HCT116 (cell line): ENCODE measurements at regions not wholly inside any gene's neighbourhood (a gene's known extent, or its start where the extent isn't known, plus 50 kb on each side); places are given as distances from the start of the nearest gene placed in this dataset.

Experiments
- ATAC-seq: fragments of 200-7000 bp; cut with Tn5 transposase; 2 replicates; pipeline ENCODE4 v1.9.1; 2020; ENCODE audit warnings: mild to moderate bottlenecking, moderate library complexity
- BruUV-seq: library from RNA; stranded (reverse); fragments of 400-500 nt; replicated peaks from 2 replicates; lab custom pipeline; 2021; lab: Mats Ljungman, UMichigan
- CTCF ChIA-PET: fragments of 300-600 bp; sonication (Branson Sonifier 250); formaldehyde crosslinking; loops from one replicate; lab custom pipeline; 2021; ENCODE audit warnings: antibody characterized with exemption; lab: Charles Lee
- POLR2A ChIA-PET: fragments of 300-600, 350-600 bp; sonication (Branson Sonifier 250); formaldehyde crosslinking; loops from one replicate; lab custom pipeline; 2021; ENCODE audit warnings: antibody characterized with exemption; lab: Charles Lee
- RAD21 ChIA-PET, 2 experiments: fragments of 300-600 bp; sonication (Branson Sonifier 250); formaldehyde crosslinking; loops; one replicate each; lab custom pipeline; 2023; ENCODE audit warnings: low total read pairs in 2 of 2; ENCODE audit not compliant: uncharacterized antibody in 2 of 2, unreplicated experiment in 2 of 2, low non-redundant PET in 1 of 2; lab: Charles Lee
- DNase-seq: peaks from one replicate; pipeline ENCODE4 v3.0.0-alpha.2; 2010; ENCODE audit warnings: low read depth, low spot score
- H2AFZ ChIP-seq: fragments of 200-600 bp; shearing (Covaris generic), sonication (generic); 2 replicates; pipeline ENCODE4 v1.6.1; 2017; ENCODE audit warnings: low read depth, mixed run types, mixed read lengths, antibody characterized with exemption, low read length; ENCODE audit not compliant: poor library complexity, severe bottlenecking
- H3K27ac ChIP-seq: 2 replicates; pipeline ENCODE4 v1.5.1; 2012; ENCODE audit warnings: low read depth, low read length
- H3K27me3 ChIP-seq: fragments of 200-600 bp; sonication (generic); 2 replicates; pipeline ENCODE4 v1.6.1; 2016; ENCODE audit warnings: mixed run types, low read length, mixed read lengths; ENCODE audit not compliant: insufficient read depth
- H3K36me3 ChIP-seq, 2 experiments: fragments of 200-500 bp in 1 of 2; fragments of 200-600 bp in 1 of 2; sonication (Bioruptor generic) in 1 of 2; sonication (generic) in 1 of 2; 2 replicates each; pipeline versions ENCODE4 v1.5.1 to v1.6.1; 2014 to 2016; ENCODE audit warnings: low read length in 2 of 2, inconsistent platforms in 1 of 2, mixed read lengths in 1 of 2, mixed run types in 1 of 2; ENCODE audit not compliant: insufficient read depth in 2 of 2, control insufficient read depth in 1 of 2
- H3K4me1 ChIP-seq, 2 experiments: fragments of 200-600 bp in 1 of 2; sonication (generic) in 1 of 2; 2 replicates each; pipeline versions ENCODE4 v1.5.1 to v1.6.1; 2012 to 2017; ENCODE audit warnings: low read length in 2 of 2, inconsistent platforms in 1 of 2, mild to moderate bottlenecking in 1 of 2, mixed read lengths in 1 of 2, mixed run types in 1 of 2, moderate library complexity in 1 of 2; ENCODE audit not compliant: insufficient read depth in 2 of 2, control insufficient read depth in 1 of 2
- H3K4me2 ChIP-seq: fragments of 200-600 bp; sonication (generic); 2 replicates; pipeline ENCODE4 v1.6.1; 2017; ENCODE audit warnings: mixed run types, low read length, mixed read lengths
- H3K4me3 ChIP-seq, 2 experiments: fragments of 200-600 bp in 1 of 2; sonication (generic) in 1 of 2; replicated peaks in 1 of 2; 2 replicates each; pipeline ENCODE4 v1.5.1; 2011 to 2016; ENCODE audit warnings: low read length in 2 of 2, control low read depth in 1 of 2, low read depth in 1 of 2, mild to moderate bottlenecking in 1 of 2, mixed read lengths in 1 of 2, mixed run types in 1 of 2
- H3K79me2 ChIP-seq: fragments of 200-600 bp; sonication (generic); 2 replicates; pipeline ENCODE4 v1.6.1; 2017; ENCODE audit warnings: mild to moderate bottlenecking, mixed run types, low read length, moderate library complexity, mixed read lengths; ENCODE audit not compliant: insufficient read depth
- H3K9ac ChIP-seq: fragments of 200-600 bp; sonication (generic); 2 replicates; pipeline ENCODE4 v1.6.1; 2016; ENCODE audit warnings: low read length, mixed read lengths
- H3K9me2 ChIP-seq: fragments of 200-600 bp; sonication (generic), shearing (Covaris generic); 2 replicates; pipeline ENCODE4 v1.6.1; 2017; ENCODE audit warnings: mixed run types, mild to moderate bottlenecking, moderate library complexity; ENCODE audit not compliant: insufficient read depth
- H3K9me3 ChIP-seq, 2 experiments: fragments of 200-500 bp in 1 of 2; fragments of 200-600 bp in 1 of 2; sonication (Bioruptor generic) in 1 of 2; sonication (generic) in 1 of 2; 2 replicates each; pipeline ENCODE4 v1.6.1; 2014 to 2017; ENCODE audit warnings: low read length in 2 of 2, mixed read lengths in 2 of 2, inconsistent platforms in 1 of 2, low read depth in 1 of 2, mild to moderate bottlenecking in 1 of 2, mixed run types in 1 of 2, moderate library complexity in 1 of 2; ENCODE audit not compliant: control insufficient read depth in 1 of 2, insufficient read depth in 1 of 2
- H4K20me1 ChIP-seq: fragments of 200-600 bp; sonication (generic), shearing (Covaris generic); 2 replicates; pipeline ENCODE4 v1.6.1; 2017; ENCODE audit warnings: mixed run types, mild to moderate bottlenecking, moderate library complexity; ENCODE audit not compliant: insufficient read depth
- EGR1 ChIP-seq: IDR thresholded peaks from 2 replicates; pipeline ENCODE4 v1.6.1; 2012; ENCODE audit warnings: low read depth
- ELF1 ChIP-seq: IDR thresholded peaks from 2 replicates; pipeline ENCODE4 v1.6.1; 2012; ENCODE audit warnings: low read depth, borderline replicate concordance
- EZH2 ChIP-seq: fragments of 200-600 bp; sonication (generic); IDR thresholded peaks from 2 replicates; pipeline ENCODE4 v1.6.1; 2017; ENCODE audit warnings: antibody characterized with exemption, mixed run types
- SP1 ChIP-seq: IDR thresholded peaks from 2 replicates; pipeline ENCODE4 v1.6.1; 2012; ENCODE audit warnings: low read depth
- SRF ChIP-seq: IDR thresholded peaks from 2 replicates; pipeline ENCODE4 v1.6.1; 2012; ENCODE audit warnings: low read depth
- TCF7L2 ChIP-seq: IDR thresholded peaks from 2 replicates; pipeline ENCODE4 v1.7.0; 2011; ENCODE audit warnings: borderline replicate concordance, inconsistent platforms; ENCODE audit not compliant: insufficient read depth, insufficient read length; ENCODE audit errors: extremely low read depth
- YY1 ChIP-seq: IDR thresholded peaks from 2 replicates; pipeline ENCODE4 v1.6.1; 2011; ENCODE audit warnings: low read length, low read depth, moderate library complexity, mild to moderate bottlenecking; ENCODE audit not compliant: insufficient replicate concordance; ENCODE audit errors: extremely low read depth
- ZNF274 ChIP-seq: fragments of 200-500 bp; sonication (Bioruptor generic); IDR thresholded peaks from 2 replicates; pipeline ENCODE4 v1.6.1; 2014; ENCODE audit warnings: mild to moderate bottlenecking, low read depth, low read length, inconsistent platforms
- intact Hi-C: fragments of 100-400 bp; cut with micrococcal nuclease; formaldehyde crosslinking; loops from 2 replicates; pipeline ENCODE4 v1.10.0; 2022
- TF ChIP-seq, protein P1 (sequence below), 3 experiments: fragments of 200-600 bp in 1 of 3; sonication (generic) in 1 of 3; IDR thresholded peaks in 2 of 3; conservative IDR thresholded peaks in 1 of 3; 2 replicates each; pipeline ENCODE4 v1.5.1; 2012 to 2017; ENCODE audit warnings: low read depth in 2 of 3, low read length in 2 of 3, antibody characterized with exemption in 1 of 3, borderline replicate concordance in 1 of 3, control low read depth in 1 of 3, mild to moderate bottlenecking in 1 of 3, mixed read lengths in 1 of 3, mixed run types in 1 of 3, moderate library complexity in 1 of 3; ENCODE audit not compliant: insufficient read depth in 1 of 3

DNA sequence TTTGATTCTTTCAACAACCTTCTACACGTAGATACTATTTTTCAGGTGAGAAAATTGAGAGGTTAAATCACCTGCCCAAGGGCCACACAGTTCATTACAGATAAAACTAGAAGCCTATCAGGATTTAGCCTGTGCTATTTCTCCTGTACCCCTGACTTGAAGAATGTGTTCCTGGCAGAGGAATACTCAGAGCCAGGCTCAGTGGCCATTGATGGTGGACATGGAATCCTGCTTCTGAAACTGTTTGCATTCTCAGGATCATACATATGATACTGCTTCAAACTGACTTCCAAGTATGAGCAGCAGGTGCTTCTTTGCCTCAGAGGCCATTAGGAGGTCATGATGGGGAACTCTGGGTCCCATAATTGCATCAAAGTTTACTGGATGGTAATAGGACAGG lies 348.6 kb downstream of the ADRA2A start:
- no peak overlapping the region for H2AFZ ChIP-seq
- H4K20me1 ChIP-seq = no peaks in the 10 kb centered on the region
- H3K9ac ChIP-seq = no peak overlapping the region
- CTCF ChIA-PET = no interaction called here
- no peak overlapping the region for H3K27ac ChIP-seq
- ATAC-seq (no peak), DNase-seq (no peak)
- no TSS peak for BruUV-seq
- H3K9me3 ChIP-seq = no peaks in the 10 kb centered on the region
- H3K36me3 ChIP-seq = no peaks in the 10 kb centered on the region
- no peaks in the 10 kb centered on the region for H3K9me2 ChIP-seq
- H3K27me3 ChIP-seq = no peaks in the 10 kb centered on the region; the same call in 1 of the 2 replicates
- no peak overlapping the region for H3K4me2 ChIP-seq
- RAD21 ChIA-PET = no interaction called here
- TF ChIP-seq SP1 = no peak
- no peak for TF ChIP-seq ZNF274
- no peak for TF ChIP-seq EZH2
- no peak for TF ChIP-seq TCF7L2
- TF ChIP-seq, protein P1, sequence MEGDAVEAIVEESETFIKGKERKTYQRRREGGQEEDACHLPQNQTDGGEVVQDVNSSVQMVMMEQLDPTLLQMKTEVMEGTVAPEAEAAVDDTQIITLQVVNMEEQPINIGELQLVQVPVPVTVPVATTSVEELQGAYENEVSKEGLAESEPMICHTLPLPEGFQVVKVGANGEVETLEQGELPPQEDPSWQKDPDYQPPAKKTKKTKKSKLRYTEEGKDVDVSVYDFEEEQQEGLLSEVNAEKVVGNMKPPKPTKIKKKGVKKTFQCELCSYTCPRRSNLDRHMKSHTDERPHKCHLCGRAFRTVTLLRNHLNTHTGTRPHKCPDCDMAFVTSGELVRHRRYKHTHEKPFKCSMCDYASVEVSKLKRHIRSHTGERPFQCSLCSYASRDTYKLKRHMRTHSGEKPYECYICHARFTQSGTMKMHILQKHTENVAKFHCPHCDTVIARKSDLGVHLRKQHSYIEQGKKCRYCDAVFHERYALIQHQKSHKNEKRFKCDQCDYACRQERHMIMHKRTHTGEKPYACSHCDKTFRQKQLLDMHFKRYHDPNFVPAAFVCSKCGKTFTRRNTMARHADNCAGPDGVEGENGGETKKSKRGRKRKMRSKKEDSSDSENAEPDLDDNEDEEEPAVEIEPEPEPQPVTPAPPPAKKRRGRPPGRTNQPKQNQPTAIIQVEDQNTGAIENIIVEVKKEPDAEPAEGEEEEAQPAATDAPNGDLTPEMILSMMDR (IDR thresholded peaks at IDR 0.05 in 2 of 3, conservative IDR thresholded peaks at IDR 0.05 in 1 of 3; ENCODE audit: borderline replicate concordance in 1 of 3, insufficient read depth in 1 of 3, low read depth in 2 of 3, low read length in 2 of 3) = no peak
- no peak for TF ChIP-seq SRF
- no peak for TF ChIP-seq YY1
- no peak for TF ChIP-seq ELF1
- no peak for TF ChIP-seq EGR1
- H3K4me3 ChIP-seq = no peak overlapping the region
- H3K79me2 ChIP-seq = no peaks in the 10 kb centered on the region
- POLR2A ChIA-PET = no interaction called here
- no peaks in the 10 kb centered on the region for H3K4me1 ChIP-seq
- intact Hi-C loops = no loop called here
